Endothelial cell (in vitro differentiated cells): ENCODE measurements at regions not wholly inside any gene's neighbourhood (a gene's known extent, or its start where the extent isn't known, plus 50 kb on each side); places are given as distances from the start of the nearest gene placed in this dataset.

Experiments used
- DNase-seq: peaks from one replicate; pipeline ENCODE4 v3.0.0; 2021; ENCODE audit warnings: low spot score
- H3K27ac Mint-ChIP-seq: one replicate; pipeline ENCODE4 v1.8.0; 2021; ENCODE audit warnings: mixed read lengths, inconsistent platforms; ENCODE audit not compliant: unreplicated experiment
- H3K27me3 Mint-ChIP-seq: one replicate; pipeline ENCODE4 v1.8.0; 2021; ENCODE audit warnings: mild to moderate bottlenecking, moderate library complexity, mixed read lengths, inconsistent platforms; ENCODE audit not compliant: unreplicated experiment
- H3K36me3 Mint-ChIP-seq: one replicate; pipeline ENCODE4 v1.8.0; 2021; ENCODE audit warnings: mild to moderate bottlenecking, low read depth, mixed read lengths, inconsistent platforms; ENCODE audit not compliant: unreplicated experiment
- H3K4me1 Mint-ChIP-seq: one replicate; pipeline ENCODE4 v1.8.0; 2021; ENCODE audit warnings: mild to moderate bottlenecking, mixed read lengths, inconsistent platforms; ENCODE audit not compliant: unreplicated experiment
- H3K4me3 Mint-ChIP-seq: one replicate; pipeline ENCODE4 v1.8.0; 2021; ENCODE audit warnings: mild to moderate bottlenecking, mixed read lengths, inconsistent platforms; ENCODE audit not compliant: unreplicated experiment
- H3K9me3 Mint-ChIP-seq: one replicate; pipeline ENCODE4 v1.8.0; 2021; ENCODE audit warnings: mixed read lengths, inconsistent platforms; ENCODE audit not compliant: unreplicated experiment
- TF ChIP-seq, protein P1 (sequence below): fragments of 200-600 bp; sonication (generic); IDR thresholded peaks from one replicate; pipeline ENCODE4 v1.5.0; 2021; ENCODE audit warnings: antibody characterized with exemption; ENCODE audit not compliant: unreplicated experiment

GRCh38 chr9:28445211-28445610, 871.9 kb upstream of the C9orf72 start:
- H3K36me3 Mint-ChIP-seq, result peaks cover 5% of the 10 kb centered on the region
- H3K27ac Mint-ChIP-seq, result no peak overlapping the region
- H3K27me3 Mint-ChIP-seq, result no peaks in the 10 kb centered on the region
- H3K4me3 Mint-ChIP-seq, result no peak overlapping the region
- DNase-seq, result no peak
- peaks cover 4% of the 10 kb centered on the region for H3K9me3 Mint-ChIP-seq
- no peaks in the 10 kb centered on the region for H3K4me1 Mint-ChIP-seq
- TF ChIP-seq, protein P1, sequence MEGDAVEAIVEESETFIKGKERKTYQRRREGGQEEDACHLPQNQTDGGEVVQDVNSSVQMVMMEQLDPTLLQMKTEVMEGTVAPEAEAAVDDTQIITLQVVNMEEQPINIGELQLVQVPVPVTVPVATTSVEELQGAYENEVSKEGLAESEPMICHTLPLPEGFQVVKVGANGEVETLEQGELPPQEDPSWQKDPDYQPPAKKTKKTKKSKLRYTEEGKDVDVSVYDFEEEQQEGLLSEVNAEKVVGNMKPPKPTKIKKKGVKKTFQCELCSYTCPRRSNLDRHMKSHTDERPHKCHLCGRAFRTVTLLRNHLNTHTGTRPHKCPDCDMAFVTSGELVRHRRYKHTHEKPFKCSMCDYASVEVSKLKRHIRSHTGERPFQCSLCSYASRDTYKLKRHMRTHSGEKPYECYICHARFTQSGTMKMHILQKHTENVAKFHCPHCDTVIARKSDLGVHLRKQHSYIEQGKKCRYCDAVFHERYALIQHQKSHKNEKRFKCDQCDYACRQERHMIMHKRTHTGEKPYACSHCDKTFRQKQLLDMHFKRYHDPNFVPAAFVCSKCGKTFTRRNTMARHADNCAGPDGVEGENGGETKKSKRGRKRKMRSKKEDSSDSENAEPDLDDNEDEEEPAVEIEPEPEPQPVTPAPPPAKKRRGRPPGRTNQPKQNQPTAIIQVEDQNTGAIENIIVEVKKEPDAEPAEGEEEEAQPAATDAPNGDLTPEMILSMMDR, result no peak

- no peaks in the 10 kb centered on the region for H3K36me3 Mint-ChIP-seq
- no peaks in the 10 kb centered on the region for H3K27me3 Mint-ChIP-seq
- TF ChIP-seq, protein P1, result no peak
- no peak for DNase-seq
- H3K27ac Mint-ChIP-seq, result no peak overlapping the region
- no peak overlapping the region for H3K4me3 Mint-ChIP-seq
- H3K4me1 Mint-ChIP-seq, result no peaks in the 10 kb centered on the region
- H3K9me3 Mint-ChIP-seq, result no peaks in the 10 kb centered on the region
Measured at GRCh38 chr9:28453918-28454317, 880.6 kb upstream of the C9orf72 start.

- Mint-ChIP-seq H3K4me1 (no peaks in the 10 kb centered on the region), H3K4me3 (no peak overlapping the region), H3K36me3 (no peaks in the 10 kb centered on the region), H3K27ac (no peak overlapping the region), H3K9me3 (no peaks in the 10 kb centered on the region), H3K27me3 (no peaks in the 10 kb centered on the region)
- DNase-seq, result no peak
- TF ChIP-seq, protein P1, result no peak
Measured at GRCh38 chr9:28456861-28457260, 883.6 kb upstream of the C9orf72 start.

- Mint-ChIP-seq H3K36me3 (no peaks in the 10 kb centered on the region), H3K27ac (no peak overlapping the region)
- no peak for DNase-seq
Measured at GRCh38 chr9:28464481-28465216, 891.4 kb upstream of the C9orf72 start.

DNA sequence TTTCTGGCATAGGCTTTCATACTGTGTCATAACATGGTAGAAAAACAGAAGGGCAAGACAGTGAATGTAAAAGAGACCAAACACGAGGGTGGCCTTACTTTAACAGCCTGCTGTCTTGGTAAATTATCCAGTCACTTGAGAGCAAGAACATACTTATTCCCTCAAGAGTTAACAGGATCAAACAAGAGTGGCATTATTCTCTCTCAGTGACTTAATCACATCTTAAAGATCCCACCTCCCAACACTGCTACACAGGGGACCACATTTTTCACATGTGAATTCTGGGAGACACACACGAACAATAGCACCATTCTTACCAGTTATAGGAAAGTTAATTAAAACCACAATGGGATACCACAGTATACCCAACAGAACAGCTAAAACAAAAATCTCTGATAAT, 898.0 kb upstream of the C9orf72 start:
- Mint-ChIP-seq H3K27ac (no peak overlapping the region), H3K4me1 (no peaks in the 10 kb centered on the region), H3K4me3 (no peak overlapping the region), H3K9me3 (no peaks in the 10 kb centered on the region), H3K27me3 (no peaks in the 10 kb centered on the region), H3K36me3 (no peaks in the 10 kb centered on the region)
- TF ChIP-seq, protein P1, result no peak
- no peak for DNase-seq

More at GRCh38 chr9:28464481-28465216, 891.4 kb upstream of the C9orf72 start:
- Mint-ChIP-seq H3K9me3 (no peaks in the 10 kb centered on the region), H3K4me3 (no peak overlapping the region), H3K4me1 (no peaks in the 10 kb centered on the region), H3K27me3 (no peaks in the 10 kb centered on the region)
- TF ChIP-seq, protein P1, result no peak
